ENCODE measurements at regions not wholly inside any gene's neighbourhood (a gene's known extent, or its start where the extent isn't known, plus 50 kb on each side); places are given as distances from the start of the nearest gene placed in this dataset.
"Not testable (repeated sequence)": the region's sequence is repeated elsewhere in the genome, so short reads cannot be mapped to it uniquely, and the experiment has no call there.

DNA sequence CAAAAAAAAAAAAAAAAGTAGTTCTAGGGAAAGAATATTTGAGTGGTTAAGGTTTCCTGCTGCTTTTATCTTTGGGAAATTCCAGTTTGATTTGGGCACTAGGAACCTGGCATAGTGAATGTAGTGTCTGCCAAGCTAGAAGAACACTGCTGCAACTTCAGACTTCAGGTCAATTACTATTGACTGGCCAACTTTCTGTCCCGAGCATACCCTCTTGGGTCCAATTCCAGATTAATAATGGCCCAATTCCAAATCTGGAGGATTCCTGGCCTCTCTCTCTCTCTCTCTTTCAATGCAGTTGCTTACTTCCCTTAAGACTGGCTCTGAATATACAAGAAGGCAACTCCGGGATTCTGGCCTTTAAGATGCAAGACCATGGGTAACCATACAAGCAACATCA, 74.9 kb downstream of the ANKEF1 start:
- no peak for DNase-seq

DNA sequence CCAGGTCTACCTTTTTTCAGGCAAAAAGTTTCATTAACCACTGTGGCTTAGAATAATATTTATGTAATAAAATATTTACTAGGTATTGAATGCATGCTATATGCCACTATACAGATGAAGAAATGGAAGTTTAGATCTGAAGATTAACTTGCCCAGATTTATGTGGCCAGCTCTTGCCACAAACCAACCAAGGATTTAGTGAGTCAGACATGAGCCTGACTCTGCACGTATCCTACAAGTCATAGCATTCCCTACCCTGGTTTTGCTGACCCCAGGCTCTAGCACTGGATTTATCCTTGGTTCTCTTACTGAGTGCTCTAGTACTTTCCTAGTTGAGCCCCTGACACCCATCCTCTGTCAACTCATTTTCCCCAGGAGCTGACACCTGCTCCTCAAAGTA, 75.4 kb downstream of the ANKEF1 start:
- no peak for DNase-seq

DNA sequence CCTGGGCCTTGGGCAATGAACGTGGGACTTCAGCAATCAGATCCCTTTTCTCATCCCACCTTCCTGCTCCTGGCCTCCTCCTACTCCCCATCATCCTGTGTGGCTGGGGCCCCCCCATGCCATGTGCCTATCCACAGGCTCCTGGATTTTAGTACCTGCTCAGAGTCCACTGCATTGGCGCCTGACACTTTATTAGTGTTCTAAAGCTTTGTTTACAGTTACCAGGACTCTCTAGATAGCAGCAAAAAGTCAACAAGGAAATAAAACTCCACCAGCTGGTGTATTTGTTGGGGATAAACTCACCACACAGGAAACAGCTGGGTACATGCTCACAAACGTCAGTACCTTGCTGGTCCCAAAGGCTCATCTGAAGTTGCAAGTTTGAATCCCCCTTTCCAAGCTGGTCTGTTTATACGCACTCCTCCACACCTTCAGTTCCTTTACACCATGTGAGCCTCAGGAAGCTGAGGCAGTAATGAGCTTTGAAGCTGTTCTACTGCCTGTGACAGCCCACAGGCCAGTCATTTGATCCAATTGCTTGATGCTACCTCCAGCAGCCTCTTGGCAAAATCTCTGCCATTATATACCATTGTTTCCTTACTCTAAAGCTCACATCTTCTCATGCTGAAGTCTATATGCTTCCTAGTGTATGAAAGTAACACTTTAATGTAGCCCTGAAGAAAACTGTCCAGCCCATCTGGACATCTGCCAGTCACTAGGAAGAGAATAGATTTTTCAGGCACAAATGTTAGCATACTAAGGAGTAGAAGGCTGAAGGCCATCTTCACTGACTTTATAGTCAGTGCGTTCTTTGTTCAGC, 76.6 kb downstream of the ANKEF1 start:
- DNase-seq: no peak

DNA sequence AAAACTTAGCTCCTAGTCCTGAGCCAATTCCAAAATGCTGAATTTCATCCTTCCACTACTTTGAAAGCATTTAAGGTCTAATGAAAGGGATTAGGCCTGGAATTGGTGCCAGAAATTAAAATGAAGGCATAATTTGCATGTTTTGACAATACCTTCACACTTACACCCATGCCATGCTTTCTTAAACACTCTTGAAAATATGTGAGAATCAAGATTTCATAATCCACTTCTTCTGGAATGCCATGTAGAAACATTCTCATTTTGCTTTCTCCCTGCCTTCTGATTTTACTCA, 77.1 kb downstream of the ANKEF1 start:
- DNase-seq: no peak

DNA sequence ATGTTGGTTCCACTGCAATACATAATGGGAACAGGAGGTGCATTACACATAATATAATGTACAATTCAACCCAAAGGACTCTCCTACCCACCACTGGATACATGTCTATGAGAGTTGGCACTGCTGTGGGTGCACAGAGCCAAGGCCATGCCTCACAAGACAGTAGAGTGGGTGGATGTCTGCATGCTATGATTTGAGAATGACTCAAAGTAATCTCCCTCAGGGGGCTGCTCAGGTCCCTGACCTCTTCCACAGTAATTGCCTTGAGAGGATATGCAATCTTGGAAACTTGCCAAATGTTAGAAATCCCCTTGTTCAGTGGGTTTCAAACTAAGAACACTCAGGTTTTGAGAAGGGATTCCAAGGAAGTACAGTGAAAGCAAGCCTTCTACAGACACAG, 79.0 kb downstream of the ANKEF1 start:
- DNase-seq: no peak

DNA sequence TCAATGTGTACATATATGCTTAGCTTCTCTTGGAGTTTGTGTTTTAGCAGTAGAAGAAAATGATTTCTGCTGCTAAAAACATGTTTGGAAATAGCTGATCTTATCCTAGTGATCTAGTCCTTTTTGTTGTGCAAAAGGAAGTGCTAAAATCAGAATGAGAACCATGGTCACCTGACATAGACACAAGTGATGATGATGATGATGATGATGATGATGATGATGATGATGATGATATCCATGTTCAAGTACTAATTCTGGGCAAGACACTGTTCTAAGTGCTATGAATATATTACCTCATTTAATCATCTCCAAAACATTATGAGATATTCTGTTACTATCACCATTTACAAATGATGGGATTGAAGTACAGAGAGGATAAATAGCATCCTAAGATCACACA, 79.8 kb downstream of the ANKEF1 start:
- no peak for DNase-seq

DNA sequence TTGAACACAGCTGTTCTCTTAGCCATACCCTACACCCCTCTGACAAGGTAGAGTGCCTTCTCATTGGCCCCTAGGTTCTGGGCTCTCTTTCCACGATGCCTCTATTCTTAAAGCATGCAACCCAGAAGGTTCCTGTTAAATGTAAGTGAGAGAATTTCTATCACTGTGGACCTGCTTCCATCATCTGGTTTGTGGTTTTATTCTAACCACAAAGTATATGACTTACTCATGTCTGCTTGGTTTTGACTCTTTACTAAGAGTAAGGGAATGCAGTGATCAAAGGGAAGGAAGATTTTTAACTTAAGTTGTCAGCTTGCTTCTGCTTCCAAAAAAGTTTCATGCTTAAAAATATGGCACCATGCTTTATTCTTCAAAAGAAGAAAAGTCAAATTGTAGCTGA, 80.2 kb downstream of the ANKEF1 start:
- DNase-seq: no peak

DNA sequence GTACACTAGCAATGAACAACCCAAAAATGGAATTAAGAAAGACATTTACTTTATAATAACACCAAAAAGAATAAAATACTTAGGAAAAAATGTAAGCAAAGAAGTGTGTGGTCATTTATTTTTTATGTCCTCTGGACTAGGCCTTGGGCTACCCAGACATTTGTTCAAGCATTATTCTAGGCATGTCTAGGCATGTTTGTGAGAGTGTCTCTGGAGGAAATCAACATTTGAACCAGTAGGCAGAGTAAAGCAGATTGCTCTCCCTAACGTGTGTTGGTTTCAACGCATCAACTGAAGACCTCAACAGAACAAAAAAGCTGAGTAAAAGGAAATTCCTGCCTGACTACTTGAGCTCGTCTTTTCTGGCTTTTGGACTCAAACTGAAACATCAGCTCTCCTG, 84.5 kb downstream of the ANKEF1 start:
- DNase-seq: no peak

DNA sequence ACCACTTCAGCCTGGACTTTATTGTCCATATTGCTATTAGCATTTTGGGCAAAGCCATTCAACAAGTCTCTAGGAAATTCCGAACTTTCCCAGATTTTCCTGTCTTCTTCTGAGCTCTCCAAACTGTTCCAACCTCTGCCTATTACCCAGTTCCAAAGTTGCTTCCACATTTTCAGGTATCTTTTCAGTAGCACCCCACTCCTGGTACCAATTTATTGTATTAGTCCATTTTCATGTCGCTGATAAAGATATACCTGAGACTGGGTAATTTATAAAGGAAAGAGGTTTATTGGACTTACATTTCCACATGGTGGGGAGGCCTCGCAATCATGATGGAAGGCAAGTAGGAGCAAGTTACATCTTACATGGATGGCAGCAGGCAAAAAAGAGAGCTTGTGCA, 90.1 kb downstream of the ANKEF1 start:
- not testable (repeated sequence) for DNase-seq

DNA sequence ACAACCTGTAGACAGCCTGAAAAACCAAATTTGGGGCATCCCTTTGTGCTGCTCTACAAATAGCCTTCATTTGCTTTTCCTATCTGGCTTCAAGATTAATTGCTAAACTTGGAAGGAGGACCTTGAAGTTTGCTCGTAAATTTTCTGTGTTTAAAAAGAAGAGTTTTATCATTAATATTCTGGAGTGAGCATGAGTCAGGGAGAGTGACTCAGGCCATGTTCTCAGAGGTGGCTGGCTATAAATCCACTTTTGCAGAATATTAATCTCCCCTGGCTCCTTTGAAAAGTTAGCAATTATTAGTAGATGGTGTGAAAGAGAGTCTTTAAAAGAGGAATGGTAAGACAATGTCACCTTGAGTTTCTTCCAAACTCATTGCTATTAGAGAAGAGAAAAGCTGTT, 91.0 kb downstream of the ANKEF1 start:
- DNase-seq: no peak

DNA sequence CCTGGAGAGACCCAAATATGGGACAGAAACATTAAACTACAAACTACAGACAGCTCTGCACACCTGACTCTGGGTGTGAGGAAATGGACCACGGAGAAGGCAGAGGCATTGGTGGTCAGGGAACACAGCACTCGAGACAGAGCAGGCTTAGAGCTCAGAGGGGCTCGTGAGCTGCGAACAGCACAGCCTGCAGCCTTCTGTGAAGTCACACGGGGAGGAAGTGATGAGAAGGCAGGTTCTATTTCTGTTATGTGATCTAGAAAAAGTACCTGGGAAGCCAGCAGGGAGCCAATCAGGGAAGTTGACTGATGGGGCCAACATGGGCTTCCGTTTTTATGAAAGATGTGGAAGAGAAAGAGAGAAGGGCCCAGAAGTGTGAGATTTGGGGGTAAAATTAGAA, 88.9 kb upstream of the SNAP25 start:
- DNase-seq: no peak

DNA sequence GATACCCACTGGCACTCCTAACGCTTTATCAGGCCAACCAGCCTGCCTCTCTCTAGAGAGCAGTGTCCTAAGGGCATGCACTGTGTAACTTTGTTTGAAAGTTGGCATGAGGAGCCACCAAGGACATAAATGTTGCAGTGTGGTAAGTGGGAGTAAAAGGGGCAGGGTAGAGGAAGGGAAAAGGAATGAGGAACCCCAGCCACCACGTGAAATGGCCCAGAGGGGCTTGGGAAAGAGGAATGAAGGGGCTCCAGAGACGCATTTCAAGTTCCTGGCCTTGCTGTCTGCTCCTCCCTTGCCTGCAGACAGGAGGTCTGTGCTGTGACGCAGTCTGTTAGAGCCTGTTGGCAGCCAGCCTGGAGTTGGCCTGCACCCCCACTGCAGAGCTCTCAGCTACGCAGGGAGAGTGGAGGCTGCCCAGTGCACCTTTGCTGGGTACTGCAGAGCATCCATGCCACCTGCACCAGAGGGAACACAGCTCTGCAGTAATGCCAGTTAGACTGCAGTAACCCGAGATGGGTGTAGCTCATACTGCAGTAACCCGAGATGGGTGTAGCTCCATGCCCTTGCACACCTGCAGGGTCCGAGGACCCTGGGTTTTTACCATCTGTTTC, 86.8 kb upstream of the SNAP25 start:
- DNase-seq: peak; percentile 49

DNA sequence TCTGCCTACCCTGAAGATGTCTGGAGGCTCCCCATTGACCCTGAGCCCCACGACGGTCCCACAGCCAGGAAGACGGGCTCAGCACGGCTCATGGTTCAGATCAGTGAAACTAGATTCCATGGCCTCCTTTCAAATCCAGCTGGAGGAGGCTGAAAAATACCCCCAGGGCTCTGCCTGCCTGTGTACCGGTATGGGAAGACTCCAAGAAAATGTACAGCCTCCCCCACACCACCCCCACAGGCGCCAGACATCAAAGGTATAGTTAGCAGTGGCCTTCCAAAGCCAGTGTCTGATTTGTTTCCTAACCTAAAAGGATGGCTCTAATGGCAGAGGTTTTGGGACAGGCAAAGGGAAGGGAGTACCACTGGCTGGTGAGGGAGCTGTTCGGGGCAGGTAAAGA, 86.2 kb upstream of the SNAP25 start:
- DNase-seq: no peak

DNA sequence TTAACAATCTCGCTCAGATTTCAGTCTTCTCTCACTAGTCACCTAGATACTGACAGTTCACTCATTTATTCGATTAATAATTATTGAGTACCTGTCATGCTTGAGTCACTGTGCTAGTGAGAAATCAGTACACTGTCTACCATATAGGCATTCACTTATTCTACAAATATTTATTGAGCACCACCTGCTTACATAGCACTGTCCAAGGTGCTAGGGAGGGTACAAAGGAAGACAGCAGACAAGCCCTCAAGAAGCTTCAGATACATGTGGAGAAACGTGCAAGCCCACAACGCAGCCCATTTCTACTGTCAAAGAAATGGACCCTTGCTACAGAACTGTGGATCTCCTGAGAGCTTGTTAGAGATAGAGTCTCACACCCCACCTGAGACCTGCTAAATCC, 85.1 kb upstream of the SNAP25 start:
- no peak for DNase-seq

DNA sequence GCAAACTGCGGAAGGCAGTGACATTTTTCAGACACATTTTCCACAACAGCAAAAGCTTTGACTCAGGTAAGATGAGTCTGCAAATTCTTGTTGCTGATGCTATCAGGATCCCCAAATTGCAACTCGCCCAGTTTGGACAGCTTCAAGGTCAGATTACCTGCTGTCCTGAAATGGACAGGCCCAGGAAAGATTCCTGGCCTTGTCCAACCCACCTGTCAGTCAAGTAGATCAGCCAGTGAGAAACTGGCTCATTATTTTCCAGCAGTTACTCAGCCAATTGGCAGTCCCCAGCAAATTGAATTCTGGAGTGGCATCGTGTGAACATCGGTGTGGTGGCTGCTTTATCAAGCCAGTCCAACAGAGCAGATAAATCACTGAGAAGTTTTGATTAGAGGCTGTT, 84.5 kb upstream of the SNAP25 start:
- DNase-seq: no peak

DNA sequence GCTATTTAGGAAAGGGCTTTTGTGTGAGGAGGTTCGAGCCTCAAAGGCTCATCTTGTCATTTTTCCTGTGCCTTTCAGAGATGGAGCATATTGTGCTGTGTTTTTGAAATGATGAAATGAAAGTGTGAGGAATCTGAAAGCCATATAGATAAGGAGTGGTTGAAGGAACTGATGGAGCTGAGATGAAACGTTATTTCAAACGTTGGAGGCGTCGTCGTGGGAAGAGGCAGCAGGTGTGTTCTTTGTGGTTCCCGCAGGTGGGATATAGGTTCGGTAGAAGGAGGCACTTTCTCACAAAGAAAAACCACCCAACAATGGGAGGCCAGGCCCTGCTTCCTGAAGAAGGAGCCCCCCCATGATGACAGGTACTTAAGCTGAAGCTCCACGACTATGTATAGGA, 83.2 kb upstream of the SNAP25 start:
- DNase-seq: no peak

DNA sequence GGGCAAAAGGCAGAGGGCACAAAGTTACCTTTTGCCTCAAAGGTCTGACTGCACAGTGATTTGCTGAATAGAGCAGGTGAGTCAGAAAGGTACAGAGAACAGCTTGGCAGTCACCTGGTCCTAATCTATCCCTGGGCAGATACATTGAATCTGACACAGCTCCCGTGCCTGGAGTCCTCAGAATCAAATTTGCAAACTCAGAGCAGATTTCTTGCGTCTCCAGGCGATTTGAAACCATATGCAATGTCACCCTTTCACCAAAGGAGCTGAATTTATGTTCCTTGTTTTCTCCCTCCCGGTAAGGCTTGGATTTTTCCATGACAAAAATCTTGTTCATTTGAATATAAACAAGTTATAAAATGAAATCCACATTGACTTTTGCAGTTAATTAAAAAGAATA, 81.6 kb upstream of the SNAP25 start:
- no peak for DNase-seq

DNA sequence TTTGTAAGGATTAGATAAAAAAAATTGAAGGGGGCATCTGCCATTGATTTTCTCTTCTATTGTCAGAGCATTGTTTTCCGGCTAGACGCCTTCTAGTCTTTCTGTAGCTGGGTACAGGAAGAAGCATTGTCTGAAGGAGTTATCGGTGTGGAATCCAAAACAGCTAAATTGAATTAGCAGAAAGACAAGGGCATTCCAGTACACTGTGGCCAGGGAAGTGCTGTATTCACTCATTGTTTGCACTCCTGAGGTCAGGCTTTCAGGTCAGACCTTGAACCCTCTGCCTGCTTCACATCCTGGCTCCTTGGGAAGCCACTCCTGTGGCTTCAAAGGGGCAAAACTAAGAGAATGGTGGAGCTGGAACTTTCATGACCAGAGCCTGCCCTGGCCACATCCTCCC, 81.1 kb upstream of the SNAP25 start:
- no peak for DNase-seq

DNA sequence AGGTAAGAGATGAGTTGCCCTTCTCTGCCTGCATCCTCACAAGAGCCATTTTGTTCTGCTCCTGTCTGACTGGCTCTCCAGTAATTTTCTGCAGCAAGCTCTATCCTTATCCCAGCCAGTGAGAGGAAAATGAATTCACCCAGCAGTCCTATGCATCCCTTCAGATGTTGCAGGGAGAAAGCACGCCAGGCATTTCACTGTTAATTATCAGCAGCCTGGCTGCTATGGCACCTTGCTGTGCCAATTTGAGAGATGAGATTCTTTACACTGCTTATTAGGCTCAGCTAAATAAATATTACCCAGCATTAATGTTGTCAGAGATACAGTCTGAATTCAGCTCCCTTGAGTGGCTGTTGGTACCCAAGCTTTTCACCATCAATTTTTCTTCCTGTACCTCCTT, 61.1 kb upstream of the SNAP25 start:
- DNase-seq: no peak

DNA sequence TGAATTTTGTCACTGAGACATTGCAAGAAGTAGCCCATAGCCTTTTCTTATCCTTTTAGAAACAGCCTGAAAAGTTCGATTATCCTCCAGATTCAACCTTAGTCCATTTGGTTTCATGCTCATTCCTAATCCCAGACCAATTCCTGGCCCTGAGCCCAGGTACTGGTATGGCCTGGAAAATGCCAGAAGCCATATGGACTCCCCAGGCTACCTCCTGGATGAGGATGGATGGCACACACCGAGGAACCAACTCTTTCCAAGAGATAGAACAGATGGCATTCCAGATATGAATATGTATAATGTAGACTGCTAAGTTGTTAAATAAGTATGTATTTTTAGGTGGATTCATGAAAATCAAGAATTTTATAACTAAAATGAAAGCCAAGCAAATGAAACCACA, 51.6 kb upstream of the SNAP25 start:
- DNase-seq: no peak

DNA sequence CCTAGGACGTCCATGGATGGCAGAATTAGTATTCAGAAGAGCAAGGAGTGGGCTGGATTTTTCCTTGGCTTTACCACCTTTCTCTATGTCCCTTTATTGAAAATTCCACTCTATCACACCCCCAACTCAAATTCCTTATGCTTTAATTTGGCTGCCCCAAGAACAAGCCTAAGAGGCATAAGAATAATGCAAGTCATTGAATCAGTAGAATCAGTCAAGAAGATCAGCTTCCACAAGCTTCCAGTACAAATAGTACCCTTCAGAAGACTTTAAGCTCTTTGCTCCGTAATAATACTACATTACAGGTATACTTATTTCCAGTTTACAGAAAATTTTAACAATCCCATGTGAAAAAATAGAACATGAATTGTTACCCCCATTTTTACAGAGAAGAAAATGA, 51.0 kb upstream of the SNAP25 start:
- DNase-seq: no peak
